H1 (cell line): ENCODE measurements at regions not wholly inside any gene's neighbourhood (a gene's known extent, or its start where the extent isn't known, plus 50 kb on each side); places are given as distances from the start of the nearest gene placed in this dataset.

Experiments used
- CTCF ChIA-PET: fragments of 300-600 bp; sonication (Branson Sonifier 250); formaldehyde crosslinking; loops from one replicate; lab custom pipeline; 2021; ENCODE audit not compliant: partially characterized antibody; lab: Charles Lee
- POLR2A ChIA-PET: fragments of 300-600 bp; sonication (Branson Sonifier 250); formaldehyde crosslinking; loops from one replicate; lab custom pipeline; 2021; ENCODE audit warnings: inconsistent platforms; ENCODE audit not compliant: partially characterized antibody; lab: Charles Lee
- DNase-seq, 2 experiments: peaks; one replicate each; pipeline versions ENCODE4 v3.0.0 to v3.0.0-alpha.2; 2010 to 2022; ENCODE audit warnings: low spot score in 2 of 2, low read depth in 1 of 2, mixed read lengths in 1 of 2
- FAIRE-seq: peaks from 2 replicates; lab custom pipeline; 2011; peaks lifted over from hg19 to GRCh38; lab: Jason Lieb, UNC
- H2AFZ ChIP-seq: 2 replicates; pipeline ENCODE4 v1.8.1; 2012; ENCODE audit warnings: low read length, inconsistent platforms
- H2AK5ac ChIP-seq: 2 replicates; pipeline ENCODE4 v1.6.1; 2013; ENCODE audit warnings: low read depth, low read length
- H2BK120ac ChIP-seq: replicated peaks from 2 replicates; pipeline ENCODE3; 2013; ENCODE audit warnings: low read depth, low read length, inconsistent platforms
- H2BK12ac ChIP-seq: 2 replicates; pipeline ENCODE4 v1.6.1; 2013; ENCODE audit warnings: low read depth, low read length
- H2BK15ac ChIP-seq: 2 replicates; pipeline ENCODE4 v1.6.1; 2013; ENCODE audit warnings: low read length
- H2BK20ac ChIP-seq: 2 replicates; pipeline ENCODE4 v1.6.1; 2013; ENCODE audit warnings: low read length
- H2BK5ac ChIP-seq: 2 replicates; pipeline ENCODE4 v1.6.1; 2013; ENCODE audit warnings: low read depth, low read length
- H3K14ac ChIP-seq: 2 replicates; pipeline ENCODE4 v1.6.1; 2013; ENCODE audit warnings: inconsistent platforms; ENCODE audit not compliant: insufficient read length
- H3K18ac ChIP-seq: 2 replicates; pipeline ENCODE4 v1.6.1; 2013; ENCODE audit warnings: low read length; ENCODE audit errors: extremely low read depth
- H3K23ac ChIP-seq: 2 replicates; pipeline ENCODE4 v1.6.1; 2013; ENCODE audit warnings: inconsistent platforms; ENCODE audit not compliant: insufficient read length
- H3K23me2 ChIP-seq: 2 replicates; pipeline ENCODE4 v1.6.1; 2013; ENCODE audit warnings: low read depth, low read length
- H3K27ac ChIP-seq: 2 replicates; pipeline ENCODE4 v1.6.1; 2011; ENCODE audit warnings: low read depth, low read length, inconsistent platforms
- H3K27me3 ChIP-seq, 4 experiments: replicated peaks in 1 of 4; 1 replicate in 1 of 4; 2 replicates in 3 of 4; pipeline versions ENCODE4 v1.6.1 to v1.8.1; 2011 to 2013; ENCODE audit warnings: low read length in 3 of 4, mild to moderate bottlenecking in 3 of 4, inconsistent platforms in 2 of 4, mixed read lengths in 2 of 4, moderate library complexity in 1 of 4; ENCODE audit not compliant: control insufficient read depth in 3 of 4, insufficient read depth in 3 of 4; ENCODE audit errors: extremely low read depth in 1 of 4
- H3K36me3 ChIP-seq, 4 experiments: 2 replicates each; pipeline versions ENCODE4 v1.6.1 to v1.8.1; 2011 to 2013; ENCODE audit warnings: mild to moderate bottlenecking in 4 of 4, low read length in 3 of 4, moderate library complexity in 2 of 4, control low read depth in 1 of 4, inconsistent platforms in 1 of 4; ENCODE audit not compliant: insufficient read depth in 4 of 4, control insufficient read depth in 2 of 4
- H3K4ac ChIP-seq: replicated peaks from 2 replicates; pipeline ENCODE3; 2013; ENCODE audit warnings: low read length, low read depth, mixed read lengths, inconsistent platforms; ENCODE audit not compliant: insufficient read length
- H3K4me1 ChIP-seq, 4 experiments: replicated peaks in 1 of 4; 1 replicate in 1 of 4; 2 replicates in 3 of 4; pipeline versions ENCODE4 v1.6.1 to v1.8.1; 2011 to 2013; ENCODE audit warnings: low read length in 3 of 4, inconsistent platforms in 2 of 4, mixed read lengths in 1 of 4; ENCODE audit not compliant: insufficient read depth in 4 of 4, control insufficient read depth in 3 of 4
- H3K4me2 ChIP-seq, 2 experiments: 2 replicates each; pipeline versions ENCODE4 v1.6.1 to v1.8.1; 2011 to 2013; ENCODE audit warnings: low read depth in 2 of 2, low read length in 2 of 2, control low read depth in 1 of 2, inconsistent platforms in 1 of 2, mild to moderate bottlenecking in 1 of 2; ENCODE audit not compliant: insufficient read depth in 1 of 2
- H3K4me3 ChIP-seq, 4 experiments: fragments of 200-600, 300-600 bp in 1 of 4; sonication (generic), shearing (Covaris generic), sonication (Bioruptor Twin) in 1 of 4; 2 replicates each; pipeline versions ENCODE4 v1.5.1 to v1.8.1; 2011 to 2016; ENCODE audit warnings: low read length in 4 of 4, low read depth in 3 of 4, control low read depth in 2 of 4, inconsistent platforms in 2 of 4, mild to moderate bottlenecking in 2 of 4, mixed read lengths in 1 of 4, moderate library complexity in 1 of 4; ENCODE audit not compliant: insufficient read depth in 2 of 4; ENCODE audit errors: extremely low read depth in 1 of 4
- H3K56ac ChIP-seq: replicated peaks from 2 replicates; pipeline ENCODE3; 2013; ENCODE audit warnings: low read depth, mild to moderate bottlenecking, mixed read lengths, low read length, inconsistent platforms; ENCODE audit not compliant: insufficient read length
- H3K79me1 ChIP-seq: 2 replicates; pipeline ENCODE4 v1.6.1; 2013; ENCODE audit warnings: low read depth, low read length, control low read depth
- H3K79me2 ChIP-seq, 2 experiments: 2 replicates each; pipeline versions ENCODE4 v1.6.1 to v1.8.1; 2012 to 2013; ENCODE audit warnings: low read length in 2 of 2, mild to moderate bottlenecking in 2 of 2, inconsistent platforms in 1 of 2; ENCODE audit not compliant: insufficient read depth in 2 of 2, control insufficient read depth in 1 of 2
- H3K9ac ChIP-seq, 4 experiments: replicated peaks in 1 of 4; 1 replicate in 1 of 4; 2 replicates in 3 of 4; pipeline versions ENCODE4 v1.6.1 to v1.8.1; 2011 to 2013; ENCODE audit warnings: low read depth in 3 of 4, low read length in 3 of 4, control low read depth in 2 of 4, mild to moderate bottlenecking in 2 of 4, moderate library complexity in 2 of 4, inconsistent platforms in 1 of 4; ENCODE audit errors: extremely low read depth in 1 of 4
- H3K9me3 ChIP-seq, 2 experiments: 2 replicates each; pipeline versions ENCODE4 v1.6.1 to v1.8.1; 2012 to 2013; ENCODE audit warnings: mild to moderate bottlenecking in 2 of 2, moderate library complexity in 2 of 2, control low read depth in 1 of 2, inconsistent platforms in 1 of 2, low read depth in 1 of 2, low read length in 1 of 2, mixed read lengths in 1 of 2; ENCODE audit not compliant: insufficient read depth in 2 of 2
- H4K20me1 ChIP-seq, 2 experiments: replicated peaks in 1 of 2; 2 replicates each; pipeline versions ENCODE3 to v1.8.1; 2011 to 2013; ENCODE audit warnings: inconsistent platforms in 2 of 2, low read length in 2 of 2, mild to moderate bottlenecking in 1 of 2; ENCODE audit not compliant: insufficient read depth in 2 of 2, control insufficient read depth in 1 of 2
- H4K5ac ChIP-seq: 2 replicates; pipeline ENCODE4 v1.6.1; 2013; ENCODE audit warnings: low read length, low read depth, mixed read lengths, inconsistent platforms; ENCODE audit not compliant: insufficient read length
- H4K8ac ChIP-seq: 2 replicates; pipeline ENCODE4 v1.8.0; 2013; ENCODE audit warnings: mild to moderate bottlenecking, moderate library complexity, low read length, inconsistent platforms; ENCODE audit not compliant: insufficient read depth; ENCODE audit errors: extremely low read depth
- H4K91ac ChIP-seq: replicated peaks from 2 replicates; pipeline ENCODE3; 2013; ENCODE audit warnings: low read length, mixed read lengths, inconsistent platforms; ENCODE audit not compliant: insufficient read length
- ASH2L ChIP-seq: fragments of 200-600, 300-600 bp; sonication (generic); IDR thresholded peaks from one replicate; pipeline ENCODE4 v1.7.1; 2017; ENCODE audit warnings: low read length
- BACH1 ChIP-seq: IDR thresholded peaks from 2 replicates; pipeline ENCODE4 v1.6.1; 2012; ENCODE audit warnings: low read length, improper control_type of control experiment
- CBX5 ChIP-seq: fragments of 300-800, 300-1000 bp; sonication (generic); IDR thresholded peaks from 2 replicates; pipeline ENCODE4 v1.7.1; 2016; ENCODE audit warnings: antibody characterized with exemption, low read length, low read depth
- CHD2 ChIP-seq: IDR thresholded peaks from 2 replicates; pipeline ENCODE4 v1.6.1; 2012; ENCODE audit warnings: low read length, improper control_type of control experiment
- CREB1 ChIP-seq: IDR thresholded peaks from 2 replicates; pipeline ENCODE4 v1.6.1; 2012; ENCODE audit warnings: inconsistent platforms
- FOSL1 ChIP-seq: IDR thresholded peaks from 2 replicates; pipeline ENCODE4 v1.6.1; 2011; ENCODE audit warnings: mild to moderate bottlenecking, low read depth, low read length, moderate library complexity; ENCODE audit not compliant: insufficient read depth
- JUN ChIP-seq: IDR thresholded peaks from 2 replicates; pipeline ENCODE4 v1.6.1; 2011; ENCODE audit warnings: low read depth, mild to moderate bottlenecking, improper control_type of control experiment, low read length
- RFX5 ChIP-seq: IDR thresholded peaks from 2 replicates; pipeline ENCODE4 v1.6.1; 2011; ENCODE audit warnings: low read depth, low read length, improper control_type of control experiment, borderline replicate concordance
- RNF2 ChIP-seq: fragments of 200-900, 300-1000 bp; sonication (generic); IDR thresholded peaks from 2 replicates; pipeline ENCODE4 v1.7.1; 2016; ENCODE audit warnings: borderline replicate concordance, low read depth, mild to moderate bottlenecking, antibody characterized with exemption, low read length; ENCODE audit not compliant: poor library complexity, severe bottlenecking; ENCODE audit errors: missing control alignments
- RXRA ChIP-seq: IDR thresholded peaks from 2 replicates; pipeline ENCODE4 v1.6.1; 2011; ENCODE audit warnings: low read depth, mild to moderate bottlenecking, low read length, moderate library complexity; ENCODE audit not compliant: insufficient read depth
- SP2 ChIP-seq: IDR thresholded peaks from 2 replicates; pipeline ENCODE4 v1.6.1; 2012; ENCODE audit warnings: mild to moderate bottlenecking, low read length, inconsistent platforms
- SP4 ChIP-seq: IDR thresholded peaks from 2 replicates; pipeline ENCODE4 v1.6.1; 2012; ENCODE audit warnings: low read length, inconsistent platforms
- SRF ChIP-seq: IDR thresholded peaks from 2 replicates; pipeline ENCODE4 v1.6.1; 2011; ENCODE audit warnings: mild to moderate bottlenecking, low read depth, low read length, moderate library complexity
- TEAD4 ChIP-seq: IDR thresholded peaks from 2 replicates; pipeline ENCODE4 v1.6.1; 2012; ENCODE audit warnings: low read depth, low read length, inconsistent platforms, mixed read lengths
- WGBS, 2 experiments: shearing (Covaris generic) in 1 of 2; methylation state at CpG; one replicate each; pipeline versions ENCODE4 v1.1.6 to v1.1.7; 2013 to 2015; ENCODE audit warnings: low lambda C conversion rate in 2 of 2, mixed read lengths in 2 of 2, inconsistent platforms in 1 of 2, low coverage in 1 of 2, missing lambda C conversion rate in 1 of 2; ENCODE audit not compliant: insufficient replicate concordance in 2 of 2, insufficient coverage in 1 of 2, insufficient read length in 1 of 2; ENCODE audit errors: extremely low coverage in 1 of 2, missing lambda C conversion rate in 1 of 2; 5-methylcytosine and 5-hydroxymethylcytosine counted together

DNA sequence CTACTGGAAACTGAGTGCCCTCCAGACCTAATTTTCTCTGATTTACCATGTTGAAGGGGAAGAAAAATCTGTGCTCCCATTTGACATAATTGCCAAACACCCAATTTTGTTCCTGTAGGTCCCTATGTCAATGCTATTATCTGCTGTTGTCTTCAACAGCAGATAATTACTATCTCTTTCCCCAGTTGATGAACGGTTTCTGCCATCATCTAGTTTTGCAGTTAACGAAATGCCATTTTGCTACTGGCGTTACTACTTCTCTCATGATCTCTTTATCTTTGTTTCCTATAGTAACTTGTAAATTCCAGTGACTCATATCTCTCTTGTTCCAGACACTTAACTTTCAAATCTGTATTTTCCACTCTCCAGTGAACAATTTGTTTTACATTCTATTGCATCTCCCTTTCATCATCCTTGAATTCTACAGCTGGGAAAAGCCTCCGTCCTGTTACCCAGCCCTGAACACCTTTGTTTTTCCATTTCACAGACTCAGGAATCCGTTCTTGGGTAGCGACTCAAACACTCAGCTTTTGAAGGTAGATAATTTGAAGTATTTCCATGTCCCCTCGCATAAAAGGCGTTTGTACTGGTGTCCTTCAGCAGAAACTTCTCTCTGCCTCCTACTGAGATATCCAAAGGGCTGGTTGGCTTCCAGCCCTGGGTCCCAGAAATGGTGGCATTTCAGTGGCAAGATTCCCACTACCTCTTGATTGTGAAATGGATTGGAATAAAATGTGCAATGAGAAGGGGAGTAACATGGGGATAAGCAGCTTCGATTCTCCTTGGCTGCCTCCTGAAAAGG lies 111.7 kb downstream of the FOXB1 start:
- Histone ChIP-seq H3K79me2 (no peaks in the 10 kb centered on the region), H3K23ac (no peak overlapping the region), H3K27me3 (no peaks in the 10 kb centered on the region; a peak in 1 of 7 replicates), H4K5ac (no peak overlapping the region), H2BK120ac (peak overlapping the region; percentile 21), H3K23me2 (peaks cover 4% of the 10 kb centered on the region; the same call in 1 of the 2 replicates), H3K18ac (no peak overlapping the region), H2AFZ (no peak overlapping the region), H3K9ac (no peak overlapping the region), H2BK5ac (no peak overlapping the region), H3K79me1 (no peaks in the 10 kb centered on the region), H4K20me1 (no peaks in the 10 kb centered on the region), H2BK15ac (no peak overlapping the region), H2AK5ac (no peak overlapping the region), H2BK20ac (no peak overlapping the region), H3K4me3 (no peak overlapping the region), H3K9me3 (no peaks in the 10 kb centered on the region), H4K91ac (no peak overlapping the region), H3K56ac (no peak overlapping the region), H3K36me3 (no peaks in the 10 kb centered on the region), H3K4ac (no peak overlapping the region), H3K4me2 (0 out of 4 replicates have a peak overlapping the region, but pooled peaks of 1 of the 2 experiments have one; percentile 2), H3K14ac (no peak overlapping the region), H3K27ac (no peak overlapping the region), H3K4me1 (peaks cover 6 to 29% (median 25%) of the 10 kb centered on the region in 4 experiments), H2BK12ac (no peak overlapping the region), H4K8ac (no peak overlapping the region)
- ChIA-PET CTCF (interaction anchor here (0.9 to 1.5 kb wide), 6 partner anchors 11 to 391 kb away, joined by 3 to 4 read pairs (median 3); no protein-coding TSS in a partner anchor), POLR2A (no interaction called here)
- no peak for FAIRE-seq
- 91% methylated on average over 9 of the region's 9 CpGs; no CpG with 5 or more reads in 1 of the 2 experiments for WGBS, 2 experiments
- no peak for DNase-seq
- no peak for TF ChIP-seq TEAD4
- no peak for TF ChIP-seq RFX5
- TF ChIP-seq RXRA: no peak
- TF ChIP-seq ASH2L: no peak
- no peak for TF ChIP-seq CHD2
- TF ChIP-seq FOSL1: no peak
- TF ChIP-seq SP2: no peak
- no peak for TF ChIP-seq CBX5
- no peak for TF ChIP-seq SP4
- no peak for TF ChIP-seq SRF
- TF ChIP-seq RNF2: no peak
- no peak for TF ChIP-seq JUN
- TF ChIP-seq BACH1: no peak
- TF ChIP-seq CREB1: no peak
